HG03457 (cell line): ENCODE measurements at regions not wholly inside any gene's neighbourhood (a gene's known extent, or its start where the extent isn't known, plus 50 kb on each side); places are given as distances from the start of the nearest gene placed in this dataset.

ENCODE experiments used
- ATAC-seq: cut with Tn5 transposase; IDR thresholded peaks from one replicate; pipeline ENCODE4 v1.9.1; 2021; ENCODE audit warnings: moderate number of reproducible peaks; ENCODE audit not compliant: unreplicated experiment

GRCh38 chr2:4356541-4356940, 653.2 kb downstream of the DCDC2C start:
- no peak for ATAC-seq

GRCh38 chr2:4357121-4357520, 653.7 kb downstream of the DCDC2C start:
- no peak for ATAC-seq

- no peak for ATAC-seq
Measured at GRCh38 chr2:4358837-4359236, 655.5 kb downstream of the DCDC2C start.

- no peak for ATAC-seq
Measured at GRCh38 chr2:4368907-4369306, 665.5 kb downstream of the DCDC2C start.

- ATAC-seq = no peak
Measured at GRCh38 chr2:4369826-4370419, 666.5 kb downstream of the DCDC2C start.

GRCh38 chr2:4370422-4371090, 667.2 kb downstream of the DCDC2C start:
- ATAC-seq = no peak

- ATAC-seq = no peak
Measured at GRCh38 chr2:4381049-4381448, 677.7 kb downstream of the DCDC2C start.

- no peak for ATAC-seq
Measured at GRCh38 chr2:4381773-4382172, 678.4 kb downstream of the DCDC2C start.

GRCh38 chr2:4391013-4391412, 687.6 kb downstream of the DCDC2C start:
- ATAC-seq = no peak

GRCh38 chr2:4404363-4404762, 701.0 kb downstream of the DCDC2C start:
- ATAC-seq = no peak

- ATAC-seq = no peak
Measured at GRCh38 chr2:4408321-4408720, 704.9 kb downstream of the DCDC2C start.

GRCh38 chr2:4412637-4413187, 709.3 kb downstream of the DCDC2C start:
- no peak for ATAC-seq

GRCh38 chr2:4415171-4415570, 711.8 kb downstream of the DCDC2C start:
- ATAC-seq = no peak

- ATAC-seq = no peak
Measured at GRCh38 chr2:4415810-4416413, 712.5 kb downstream of the DCDC2C start.

- ATAC-seq = no peak
Measured at GRCh38 chr2:4416431-4416830, 713.1 kb downstream of the DCDC2C start.

GRCh38 chr2:4417771-4418170, 714.4 kb downstream of the DCDC2C start:
- no peak for ATAC-seq

- ATAC-seq = no peak
Measured at GRCh38 chr2:4420032-4420431, 716.7 kb downstream of the DCDC2C start.

GRCh38 chr2:4424153-4424552, 720.8 kb downstream of the DCDC2C start:
- ATAC-seq = no peak

- no peak for ATAC-seq
Measured at GRCh38 chr2:4427083-4427482, 723.7 kb downstream of the DCDC2C start.

- no peak for ATAC-seq
Measured at GRCh38 chr2:4445821-4446220, 742.4 kb downstream of the DCDC2C start.

GRCh38 chr2:4454907-4455306, 751.5 kb downstream of the DCDC2C start:
- no peak for ATAC-seq

GRCh38 chr2:4455486-4456155, 752.2 kb downstream of the DCDC2C start:
- no peak for ATAC-seq
